ENCODE measurements at regions not wholly inside any gene's neighbourhood (a gene's known extent, or its start where the extent isn't known, plus 50 kb on each side); places are given as distances from the start of the nearest gene placed in this dataset.
"Not testable (repeated sequence)": the region's sequence is repeated elsewhere in the genome, so short reads cannot be mapped to it uniquely, and the experiment has no call there.

DNA sequence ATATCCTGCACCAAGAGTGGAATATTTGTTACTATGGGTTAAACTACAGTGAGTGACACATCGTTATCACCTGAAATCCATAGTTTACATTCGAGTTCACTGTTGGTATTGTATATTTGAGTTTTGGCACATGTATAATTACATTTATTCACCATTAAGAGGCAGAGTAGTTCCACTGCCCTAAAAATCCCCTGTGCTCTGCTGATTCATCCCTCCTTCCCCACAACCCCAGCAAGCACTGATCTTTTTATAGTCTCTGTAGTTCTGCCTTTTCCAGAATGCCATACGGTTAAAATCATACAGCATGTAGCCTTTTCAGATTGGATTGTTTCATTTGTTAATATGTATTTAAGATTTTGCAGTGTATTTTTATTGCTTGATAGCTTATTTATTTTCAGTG lies 495.2 kb downstream of the DIRAS2 start:
- Histone ChIP-seq H3K27ac (no peak overlapping the region), H3K27me3 (no peaks in the 10 kb centered on the region), H3K36me3 (no peaks in the 10 kb centered on the region), H3K4me1 (no peaks in the 10 kb centered on the region), H3K9me3 (no peaks in the 10 kb centered on the region), H3K4me3 (no peak overlapping the region)
- DNase-seq (ENCODE audit: low spot score in 2 of 2): no peak
- TF ChIP-seq, protein P1, sequence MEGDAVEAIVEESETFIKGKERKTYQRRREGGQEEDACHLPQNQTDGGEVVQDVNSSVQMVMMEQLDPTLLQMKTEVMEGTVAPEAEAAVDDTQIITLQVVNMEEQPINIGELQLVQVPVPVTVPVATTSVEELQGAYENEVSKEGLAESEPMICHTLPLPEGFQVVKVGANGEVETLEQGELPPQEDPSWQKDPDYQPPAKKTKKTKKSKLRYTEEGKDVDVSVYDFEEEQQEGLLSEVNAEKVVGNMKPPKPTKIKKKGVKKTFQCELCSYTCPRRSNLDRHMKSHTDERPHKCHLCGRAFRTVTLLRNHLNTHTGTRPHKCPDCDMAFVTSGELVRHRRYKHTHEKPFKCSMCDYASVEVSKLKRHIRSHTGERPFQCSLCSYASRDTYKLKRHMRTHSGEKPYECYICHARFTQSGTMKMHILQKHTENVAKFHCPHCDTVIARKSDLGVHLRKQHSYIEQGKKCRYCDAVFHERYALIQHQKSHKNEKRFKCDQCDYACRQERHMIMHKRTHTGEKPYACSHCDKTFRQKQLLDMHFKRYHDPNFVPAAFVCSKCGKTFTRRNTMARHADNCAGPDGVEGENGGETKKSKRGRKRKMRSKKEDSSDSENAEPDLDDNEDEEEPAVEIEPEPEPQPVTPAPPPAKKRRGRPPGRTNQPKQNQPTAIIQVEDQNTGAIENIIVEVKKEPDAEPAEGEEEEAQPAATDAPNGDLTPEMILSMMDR (IDR thresholded peaks at IDR 0.05): no peak
- intact Hi-C loops (cut with DNase I): no loop called here

DNA sequence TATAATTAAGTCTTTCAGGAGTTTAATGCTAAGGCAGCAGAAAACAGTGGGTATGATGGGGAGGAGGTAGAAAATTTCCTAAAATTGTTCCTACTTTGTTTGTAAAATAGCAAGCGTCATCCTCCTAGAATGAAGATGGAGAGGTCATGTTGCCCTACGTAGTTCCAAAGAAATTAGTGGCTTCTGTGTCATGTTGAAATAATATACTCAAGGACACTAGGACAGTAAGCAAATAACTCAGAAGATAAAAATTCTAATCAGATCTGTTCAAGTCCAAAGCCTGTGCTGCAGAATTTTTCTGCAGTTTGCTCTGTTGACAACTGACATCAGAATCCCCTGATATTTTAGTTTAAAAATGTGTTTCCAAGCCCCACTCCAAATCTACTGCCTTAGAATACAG lies 486.3 kb downstream of the DIRAS2 start:
- Histone ChIP-seq H3K36me3 (no peaks in the 10 kb centered on the region), H3K9me3 (no peaks in the 10 kb centered on the region), H3K4me3 (no peak overlapping the region), H3K4me1 (no peaks in the 10 kb centered on the region), H3K27ac (no peak overlapping the region), H3K27me3 (no peaks in the 10 kb centered on the region)
- TF ChIP-seq, protein P1 (IDR thresholded peaks at IDR 0.05): no peak
- intact Hi-C loops (cut with DNase I): no loop called here
- no peak for DNase-seq (ENCODE audit: low spot score in 2 of 2)

DNA sequence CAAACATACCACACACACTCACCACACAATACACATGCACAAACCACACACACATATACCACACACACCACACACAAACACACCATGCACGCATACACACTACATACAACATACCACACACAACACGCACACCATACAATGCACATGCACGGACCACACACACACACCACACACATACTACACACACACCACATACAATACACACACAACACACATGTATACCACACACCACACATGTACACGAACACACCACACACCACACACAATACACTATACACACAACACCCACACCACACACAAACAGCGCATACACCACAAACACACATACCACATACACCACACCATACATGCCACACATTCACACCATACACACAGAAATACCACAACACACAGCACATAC lies 480.3 kb downstream of the DIRAS2 start:
- Histone ChIP-seq H3K36me3 (no peaks in the 10 kb centered on the region), H3K9me3 (no peaks in the 10 kb centered on the region), H3K4me1 (no peaks in the 10 kb centered on the region), H3K27me3 (no peaks in the 10 kb centered on the region), H3K27ac (no peak overlapping the region), H3K4me3 (no peak overlapping the region)
- TF ChIP-seq, protein P1 (IDR thresholded peaks at IDR 0.05): no peak
- DNase-seq (ENCODE audit: low spot score in 2 of 2): no peak
- intact Hi-C loops (cut with DNase I): no loop called here

DNA sequence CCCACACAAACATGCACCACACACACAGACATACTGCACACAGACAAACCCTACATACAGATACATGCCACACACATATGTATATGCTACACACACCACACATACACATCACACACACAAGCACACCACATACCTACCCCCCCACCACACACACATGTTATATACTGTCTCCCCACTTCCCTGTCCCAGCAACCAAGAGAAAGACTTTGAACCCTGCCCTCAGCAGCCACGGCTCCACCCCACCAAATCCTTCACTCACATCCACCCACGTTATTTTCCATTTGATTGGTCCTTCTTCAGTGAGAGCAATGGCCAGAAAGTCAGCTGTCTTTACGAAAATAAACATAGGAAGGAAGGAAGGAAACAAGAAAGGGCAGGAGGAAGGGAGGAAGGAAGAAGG lies 479.8 kb downstream of the DIRAS2 start:
- no peak for DNase-seq (ENCODE audit: low spot score in 2 of 2)
- Histone ChIP-seq H3K9me3 (no peaks in the 10 kb centered on the region), H3K4me3 (no peak overlapping the region), H3K4me1 (no peaks in the 10 kb centered on the region), H3K27me3 (no peaks in the 10 kb centered on the region), H3K27ac (no peak overlapping the region), H3K36me3 (no peaks in the 10 kb centered on the region)
- intact Hi-C loops (cut with DNase I): no loop called here
- TF ChIP-seq, protein P1 (IDR thresholded peaks at IDR 0.05): no peak

DNA sequence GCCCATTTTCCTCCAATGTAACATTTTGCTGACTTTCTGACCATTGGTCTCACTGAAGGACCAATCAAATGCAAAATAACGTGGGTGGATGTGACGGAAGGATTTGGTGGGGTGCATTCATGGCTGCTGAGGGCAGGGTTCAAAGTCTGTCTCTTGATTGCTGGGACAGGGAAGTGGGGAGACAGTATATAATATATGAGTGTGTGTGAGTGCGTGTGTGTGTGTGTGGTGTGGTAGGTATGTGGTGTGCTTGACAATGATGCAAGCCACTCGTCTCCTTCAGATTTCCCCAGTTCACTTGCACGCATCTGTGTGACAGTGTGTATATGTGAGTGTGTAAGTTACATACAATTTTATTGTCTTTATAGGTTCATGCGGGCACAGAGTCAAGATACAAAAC lies 477.3 kb downstream of the DIRAS2 start:
- intact Hi-C loops (cut with DNase I): no loop called here
- no peak for DNase-seq (ENCODE audit: low spot score in 2 of 2)
- H3K36me3 ChIP-seq: no peaks in the 10 kb centered on the region
- no peaks in the 10 kb centered on the region for H3K4me1 ChIP-seq
- TF ChIP-seq, protein P1 (IDR thresholded peaks at IDR 0.05): no peak
- H3K27ac ChIP-seq: no peak overlapping the region
- H3K4me3 ChIP-seq: no peak overlapping the region
- H3K27me3 ChIP-seq: no peaks in the 10 kb centered on the region
- H3K9me3 ChIP-seq: no peaks in the 10 kb centered on the region

DNA sequence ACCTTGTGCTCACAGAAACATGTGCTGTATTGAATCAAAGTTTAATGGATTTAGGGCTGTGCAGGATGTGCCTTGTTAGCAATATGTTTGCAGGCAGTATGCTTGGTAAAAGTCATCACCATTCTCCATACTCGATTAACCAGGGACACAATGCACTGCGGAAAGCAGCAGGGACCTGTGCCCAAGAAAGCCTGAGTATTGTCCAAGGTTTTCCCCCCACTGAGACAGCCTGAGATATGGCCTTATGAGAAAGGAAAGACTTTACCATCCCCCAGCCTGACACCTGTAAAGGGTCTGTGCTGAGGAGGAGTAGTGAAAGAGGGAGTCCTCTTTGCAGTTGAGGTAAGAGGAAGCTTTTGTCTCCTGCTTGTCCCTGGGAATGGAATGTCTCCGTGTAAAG lies 476.2 kb downstream of the DIRAS2 start:
- H3K9me3 ChIP-seq; intact Hi-C loops (cut with DNase I); H3K4me3 ChIP-seq; DNase-seq (ENCODE audit: low spot score in 2 of 2); H3K4me1 ChIP-seq; H3K27ac ChIP-seq; H3K27me3 ChIP-seq; H3K36me3 ChIP-seq: not testable (repeated sequence)

Data from ascending aorta (tissue), 2 donors.